Activated CD8-positive, alpha-beta memory T cell treated with anti-CD3 and anti-CD28 coated beads for 4 hours (primary cell): ENCODE measurements at regions not wholly inside any gene's neighbourhood (a gene's known extent, or its start where the extent isn't known, plus 50 kb on each side); places are given as distances from the start of the nearest gene placed in this dataset.

Experiments
- DNase-seq, 2 donors: peaks; one replicate each; pipeline ENCODE4 v3.0.0-alpha.2; 2020; ENCODE audit warnings: low read depth in 2 of 2

GRCh38 chr1:91151702-91152101 lies 129.9 kb upstream of the ZNF644 start:
- DNase-seq: no peak

- no peak for DNase-seq
These were observed 126.8 kb upstream of the ZNF644 start for GRCh38 chr1:91148641-91149069.

GRCh38 chr1:91141858-91142257 lies 120.0 kb upstream of the ZNF644 start:
- no peak for DNase-seq

GRCh38 chr1:91138959-91139358 lies 117.1 kb upstream of the ZNF644 start:
- DNase-seq: no peak

- DNase-seq: no peak
These were observed 115.5 kb upstream of the ZNF644 start for GRCh38 chr1:91137173-91137852.

- DNase-seq: no peak
These were observed 114.0 kb upstream of the ZNF644 start for GRCh38 chr1:91135799-91136198.

GRCh38 chr1:91133248-91133647 lies 111.4 kb upstream of the ZNF644 start:
- no peak for DNase-seq

GRCh38 chr1:91130256-91130985 lies 108.6 kb upstream of the ZNF644 start:
- DNase-seq: no peak

GRCh38 chr1:91129458-91129857 lies 107.6 kb upstream of the ZNF644 start:
- no peak for DNase-seq

- no peak for DNase-seq
These were observed 107.2 kb upstream of the ZNF644 start for GRCh38 chr1:91129017-91129416.

- DNase-seq: no peak
These were observed 103.2 kb upstream of the ZNF644 start for GRCh38 chr1:91124989-91125417.

- DNase-seq: no peak
These were observed 102.6 kb upstream of the ZNF644 start for GRCh38 chr1:91124290-91124985.

- no peak for DNase-seq
These were observed 101.9 kb upstream of the ZNF644 start for GRCh38 chr1:91123773-91124172.

- DNase-seq: no peak
These were observed 101.5 kb upstream of the ZNF644 start for GRCh38 chr1:91123319-91123718.

- no peak for DNase-seq
These were observed 100.4 kb upstream of the ZNF644 start for GRCh38 chr1:91122106-91122717.

GRCh38 chr1:91121366-91121765 lies 99.5 kb upstream of the ZNF644 start:
- no peak for DNase-seq

- DNase-seq: no peak
These were observed 99.1 kb upstream of the ZNF644 start for GRCh38 chr1:91120936-91121335.

- no peak for DNase-seq
These were observed 98.6 kb upstream of the ZNF644 start for GRCh38 chr1:91120421-91120820.

GRCh38 chr1:91104712-91105111 lies 82.9 kb upstream of the ZNF644 start:
- DNase-seq: no peak

GRCh38 chr1:91101328-91101727 lies 79.5 kb upstream of the ZNF644 start:
- DNase-seq: no peak

GRCh38 chr1:91099746-91100621 lies 78.1 kb upstream of the ZNF644 start:
- DNase-seq: no peak
